ENCODE measurements at regions not wholly inside any gene's neighbourhood (a gene's known extent, or its start where the extent isn't known, plus 50 kb on each side); places are given as distances from the start of the nearest gene placed in this dataset.

GRCh38 chr22:48238284-48238915 is 1476.0 kb downstream of the TBC1D22A start:
- Histone ChIP-seq H3K4me3 (no peak overlapping the region), H3K27ac (no peak overlapping the region), H3K27me3 (no peaks in the 10 kb centered on the region), H3K36me3 (no peaks in the 10 kb centered on the region), H3K9me3 (ENCODE audit: low read depth) (no peaks in the 10 kb centered on the region), H3K4me1 (ENCODE audit: low read depth) (no peaks in the 10 kb centered on the region)
- no peak for TF ChIP-seq CTCF (IDR thresholded peaks at IDR 0.05; ENCODE audit: low read depth, low read length)
- no peak for DNase-seq (ENCODE audit: low read depth in 1 of 2, low spot score in 1 of 2)

- Histone ChIP-seq H3K4me3 (no peak overlapping the region), H3K36me3 (no peaks in the 10 kb centered on the region), H3K27me3 (no peaks in the 10 kb centered on the region), H3K9me3 (ENCODE audit: low read depth) (no peaks in the 10 kb centered on the region), H3K4me1 (ENCODE audit: low read depth) (no peaks in the 10 kb centered on the region), H3K27ac (no peak overlapping the region)
- no peak for TF ChIP-seq CTCF (IDR thresholded peaks at IDR 0.05; ENCODE audit: low read depth, low read length)
- no peak for DNase-seq (ENCODE audit: low read depth in 1 of 2, low spot score in 1 of 2)
Observed at GRCh38 chr22:48237466-48238283, 1475.2 kb downstream of the TBC1D22A start.

GRCh38 chr22:48236261-48236660 is 1473.8 kb downstream of the TBC1D22A start:
- H3K4me1 ChIP-seq (ENCODE audit: low read depth), result no peaks in the 10 kb centered on the region
- H3K27ac ChIP-seq, result no peak overlapping the region
- H3K9me3 ChIP-seq (ENCODE audit: low read depth), result no peaks in the 10 kb centered on the region
- no peak overlapping the region for H3K4me3 ChIP-seq
- no peak for DNase-seq (ENCODE audit: low read depth in 1 of 2, low spot score in 1 of 2)
- no peaks in the 10 kb centered on the region for H3K27me3 ChIP-seq
- H3K36me3 ChIP-seq, result no peaks in the 10 kb centered on the region
- no peak for TF ChIP-seq CTCF (IDR thresholded peaks at IDR 0.05; ENCODE audit: low read depth, low read length)

GRCh38 chr22:48235744-48236143 is 1473.3 kb downstream of the TBC1D22A start:
- TF ChIP-seq CTCF (IDR thresholded peaks at IDR 0.05; ENCODE audit: low read depth, low read length), result no peak
- Histone ChIP-seq H3K27me3 (no peaks in the 10 kb centered on the region), H3K9me3 (ENCODE audit: low read depth) (no peaks in the 10 kb centered on the region), H3K27ac (no peak overlapping the region), H3K4me1 (ENCODE audit: low read depth) (no peaks in the 10 kb centered on the region), H3K36me3 (no peaks in the 10 kb centered on the region), H3K4me3 (no peak overlapping the region)
- DNase-seq (ENCODE audit: low read depth in 1 of 2, low spot score in 1 of 2), result no peak

GRCh38 chr22:48234011-48234410 is 1471.6 kb downstream of the TBC1D22A start:
- H3K27ac ChIP-seq, result no peak overlapping the region
- no peak for DNase-seq (ENCODE audit: low read depth in 1 of 2, low spot score in 1 of 2)
- no peaks in the 10 kb centered on the region for H3K9me3 ChIP-seq (ENCODE audit: low read depth)
- no peaks in the 10 kb centered on the region for H3K4me1 ChIP-seq (ENCODE audit: low read depth)
- no peak overlapping the region for H3K4me3 ChIP-seq
- no peak for TF ChIP-seq CTCF (IDR thresholded peaks at IDR 0.05; ENCODE audit: low read depth, low read length)
- no peaks in the 10 kb centered on the region for H3K27me3 ChIP-seq
- no peaks in the 10 kb centered on the region for H3K36me3 ChIP-seq
